Neural crest cell (in vitro differentiated cells): ENCODE measurements at regions not wholly inside any gene's neighbourhood (a gene's known extent, or its start where the extent isn't known, plus 50 kb on each side); places are given as distances from the start of the nearest gene placed in this dataset.
"Not testable (repeated sequence)": the region's sequence is repeated elsewhere in the genome, so short reads cannot be mapped to it uniquely, and the experiment has no call there.

Source experiments
- DNase-seq: peaks from one replicate; pipeline ENCODE4 v3.0.0; 2021; ENCODE audit warnings: low read depth, mixed read lengths, low spot score
- H3K27ac Mint-ChIP-seq: one replicate; pipeline ENCODE4 v1.8.0; 2021; ENCODE audit warnings: mild to moderate bottlenecking, mixed read lengths; ENCODE audit not compliant: unreplicated experiment
- H3K27me3 Mint-ChIP-seq: 2 replicates; pipeline ENCODE4 v1.8.0; 2021; ENCODE audit warnings: low read depth, mild to moderate bottlenecking, mixed read lengths
- H3K36me3 Mint-ChIP-seq: 2 replicates; pipeline ENCODE4 v1.8.0; 2021; ENCODE audit warnings: low read depth, mild to moderate bottlenecking, mixed read lengths
- H3K4me1 Mint-ChIP-seq: 2 replicates; pipeline ENCODE4 v1.8.0; 2021; ENCODE audit warnings: mixed read lengths
- H3K4me3 Mint-ChIP-seq: one replicate; pipeline ENCODE4 v1.8.0; 2021; ENCODE audit warnings: mild to moderate bottlenecking, mixed read lengths
- H3K9me3 Mint-ChIP-seq: 2 replicates; pipeline ENCODE4 v1.8.0; 2021; ENCODE audit warnings: mixed read lengths
- TF ChIP-seq, protein P1 (sequence below): fragments of 200-600 bp; sonication (generic); conservative IDR thresholded peaks from 2 replicates; pipeline ENCODE4 v1.5.0; 2021; ENCODE audit warnings: antibody characterized with exemption, mild to moderate bottlenecking

DNA sequence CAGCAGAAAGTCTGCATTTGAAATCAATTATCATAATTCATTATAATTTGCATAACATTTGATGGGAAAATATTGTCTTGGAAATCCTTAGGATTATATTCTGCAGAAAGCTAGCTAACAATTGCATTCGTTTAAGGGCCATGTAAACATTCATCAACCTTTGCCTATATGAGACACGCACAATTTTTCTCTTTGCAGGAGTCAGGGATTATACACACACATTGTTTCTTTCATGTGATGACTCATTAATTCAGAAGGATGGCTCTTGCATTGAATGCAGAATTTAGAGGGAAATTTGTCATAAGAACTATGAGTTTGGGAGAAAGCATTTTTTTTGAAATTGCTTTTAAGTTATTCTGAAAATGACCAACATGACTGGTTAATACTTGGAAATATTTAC lies 844.7 kb downstream of the DIPK2A start:
- no peak overlapping the region for H3K4me3 Mint-ChIP-seq
- peaks cover 6% of the 10 kb centered on the region for H3K9me3 Mint-ChIP-seq
- H3K36me3 Mint-ChIP-seq, result no peaks in the 10 kb centered on the region
- no peaks in the 10 kb centered on the region for H3K4me1 Mint-ChIP-seq
- H3K27ac Mint-ChIP-seq, result no peak overlapping the region
- no peak for DNase-seq
- no peaks in the 10 kb centered on the region for H3K27me3 Mint-ChIP-seq
- TF ChIP-seq, protein P1, sequence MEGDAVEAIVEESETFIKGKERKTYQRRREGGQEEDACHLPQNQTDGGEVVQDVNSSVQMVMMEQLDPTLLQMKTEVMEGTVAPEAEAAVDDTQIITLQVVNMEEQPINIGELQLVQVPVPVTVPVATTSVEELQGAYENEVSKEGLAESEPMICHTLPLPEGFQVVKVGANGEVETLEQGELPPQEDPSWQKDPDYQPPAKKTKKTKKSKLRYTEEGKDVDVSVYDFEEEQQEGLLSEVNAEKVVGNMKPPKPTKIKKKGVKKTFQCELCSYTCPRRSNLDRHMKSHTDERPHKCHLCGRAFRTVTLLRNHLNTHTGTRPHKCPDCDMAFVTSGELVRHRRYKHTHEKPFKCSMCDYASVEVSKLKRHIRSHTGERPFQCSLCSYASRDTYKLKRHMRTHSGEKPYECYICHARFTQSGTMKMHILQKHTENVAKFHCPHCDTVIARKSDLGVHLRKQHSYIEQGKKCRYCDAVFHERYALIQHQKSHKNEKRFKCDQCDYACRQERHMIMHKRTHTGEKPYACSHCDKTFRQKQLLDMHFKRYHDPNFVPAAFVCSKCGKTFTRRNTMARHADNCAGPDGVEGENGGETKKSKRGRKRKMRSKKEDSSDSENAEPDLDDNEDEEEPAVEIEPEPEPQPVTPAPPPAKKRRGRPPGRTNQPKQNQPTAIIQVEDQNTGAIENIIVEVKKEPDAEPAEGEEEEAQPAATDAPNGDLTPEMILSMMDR, result no peak

DNA sequence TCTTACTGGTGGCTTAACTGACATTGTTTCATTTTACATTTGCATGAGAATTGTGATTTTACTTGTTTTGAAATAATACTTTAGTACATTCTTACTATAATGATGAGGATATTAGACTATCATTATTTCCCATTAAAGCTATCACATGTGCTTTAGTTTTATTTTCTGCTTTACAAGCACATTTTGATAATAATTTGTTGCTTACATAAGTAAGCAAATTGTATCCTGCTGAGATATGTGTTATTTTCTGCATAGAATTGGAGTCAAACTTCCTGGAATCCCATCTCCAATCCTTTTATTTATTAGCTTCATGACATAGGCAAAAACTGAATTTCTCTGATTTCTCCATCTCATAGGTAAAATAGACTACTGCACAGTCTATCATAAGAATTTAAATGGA lies 847.4 kb downstream of the DIPK2A start:
- Mint-ChIP-seq H3K9me3 (no peaks in the 10 kb centered on the region), H3K4me3 (no peak overlapping the region), H3K27me3 (no peaks in the 10 kb centered on the region), H3K4me1 (no peaks in the 10 kb centered on the region), H3K27ac (no peak overlapping the region), H3K36me3 (no peaks in the 10 kb centered on the region)
- TF ChIP-seq, protein P1, result no peak
- DNase-seq, result no peak

DNA sequence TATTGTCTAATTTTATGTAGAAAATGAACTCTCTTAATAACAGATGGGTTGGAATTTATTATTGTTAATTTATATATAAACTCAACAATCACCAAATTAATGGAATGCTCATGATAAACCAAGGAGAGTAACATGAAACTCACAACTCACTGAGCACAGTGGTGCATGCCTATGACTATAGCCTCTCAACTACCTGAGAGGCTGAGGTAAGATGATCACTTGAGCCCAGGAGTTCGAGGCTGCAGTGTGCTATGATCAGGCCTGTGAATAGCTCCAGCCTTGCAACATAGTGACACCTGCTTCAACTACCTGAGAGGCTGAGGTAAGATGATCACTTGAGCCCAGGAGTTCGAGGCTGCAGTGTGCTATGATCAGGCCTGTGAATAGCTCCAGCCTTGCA lies 848.6 kb downstream of the DIPK2A start:
- H3K27ac Mint-ChIP-seq, DNase-seq, H3K27me3 Mint-ChIP-seq, H3K9me3 Mint-ChIP-seq, H3K36me3 Mint-ChIP-seq, H3K4me1 Mint-ChIP-seq, H3K4me3 Mint-ChIP-seq: not testable (repeated sequence)

DNA sequence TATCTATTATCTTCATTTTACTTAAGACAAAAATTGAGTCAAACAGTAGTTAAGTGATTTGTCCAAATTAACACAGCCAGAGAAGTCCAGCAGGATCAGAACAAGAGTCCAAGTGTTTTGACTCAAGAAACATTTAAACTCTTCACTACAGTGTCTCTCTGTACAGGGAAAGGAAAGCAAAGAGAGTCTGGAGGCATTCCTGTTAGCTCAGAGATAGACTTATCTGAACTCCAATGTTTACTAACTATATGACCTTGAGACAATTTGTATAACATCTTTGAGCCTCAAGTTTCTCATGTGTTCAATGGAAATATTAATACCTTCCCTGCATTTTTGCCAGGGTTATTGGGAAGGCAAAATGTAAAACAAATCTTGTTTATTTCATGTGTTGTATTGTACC lies 849.1 kb downstream of the DIPK2A start:
- Mint-ChIP-seq H3K27ac (no peak overlapping the region), H3K27me3 (no peaks in the 10 kb centered on the region), H3K4me3 (no peak overlapping the region), H3K36me3 (no peaks in the 10 kb centered on the region), H3K9me3 (no peaks in the 10 kb centered on the region), H3K4me1 (no peaks in the 10 kb centered on the region)
- no peak for DNase-seq
- TF ChIP-seq, protein P1, result no peak

DNA sequence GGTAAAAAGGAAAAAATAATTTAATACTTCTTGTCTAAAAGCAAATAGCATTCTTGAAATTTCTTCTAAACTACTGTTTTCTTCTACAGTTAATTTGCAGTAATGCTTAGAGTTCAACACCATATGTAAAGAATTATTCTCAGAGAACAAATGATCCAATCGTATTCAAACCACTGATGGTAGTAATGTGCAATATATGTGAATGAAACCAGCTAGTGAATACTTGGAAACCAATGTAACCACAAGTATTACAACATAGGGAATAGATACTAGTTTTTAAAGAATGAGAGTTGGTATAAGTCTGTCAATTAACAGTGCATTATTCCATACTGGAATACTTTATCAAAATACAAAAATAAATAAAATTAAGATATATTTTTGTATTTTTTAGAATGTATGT lies 850.0 kb downstream of the DIPK2A start:
- no peak for DNase-seq
- Mint-ChIP-seq H3K27ac (no peak overlapping the region), H3K4me1 (no peaks in the 10 kb centered on the region), H3K36me3 (no peaks in the 10 kb centered on the region), H3K27me3 (no peaks in the 10 kb centered on the region), H3K9me3 (no peaks in the 10 kb centered on the region), H3K4me3 (no peak overlapping the region)
- TF ChIP-seq, protein P1, result no peak

DNA sequence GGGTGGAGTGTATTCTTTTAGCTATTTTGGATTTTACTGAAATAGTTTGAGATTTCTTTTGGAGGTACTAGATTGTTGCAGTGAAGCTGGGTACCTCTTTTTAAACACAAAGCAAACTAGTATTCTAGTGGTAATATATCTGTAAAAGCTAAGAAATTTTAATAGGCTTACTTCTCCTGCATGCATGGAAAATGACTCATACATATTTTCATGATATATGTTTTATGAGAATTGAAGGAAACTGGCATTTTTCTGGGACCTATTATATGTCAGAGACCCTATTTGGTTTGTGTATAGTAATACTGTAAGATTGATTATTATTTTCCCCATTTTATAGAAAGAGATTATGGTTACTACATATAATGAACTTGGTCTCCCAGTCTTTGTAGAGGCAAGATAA lies 851.0 kb downstream of the DIPK2A start:
- TF ChIP-seq, protein P1, result no peak
- DNase-seq, result no peak
- no peak overlapping the region for H3K27ac Mint-ChIP-seq
- H3K9me3 Mint-ChIP-seq, result no peaks in the 10 kb centered on the region
- no peak overlapping the region for H3K4me3 Mint-ChIP-seq
- no peaks in the 10 kb centered on the region for H3K4me1 Mint-ChIP-seq
- no peaks in the 10 kb centered on the region for H3K36me3 Mint-ChIP-seq
- no peaks in the 10 kb centered on the region for H3K27me3 Mint-ChIP-seq
